ENCODE measurements at regions not wholly inside any gene's neighbourhood (a gene's known extent, or its start where the extent isn't known, plus 50 kb on each side); places are given as distances from the start of the nearest gene placed in this dataset.

DNA sequence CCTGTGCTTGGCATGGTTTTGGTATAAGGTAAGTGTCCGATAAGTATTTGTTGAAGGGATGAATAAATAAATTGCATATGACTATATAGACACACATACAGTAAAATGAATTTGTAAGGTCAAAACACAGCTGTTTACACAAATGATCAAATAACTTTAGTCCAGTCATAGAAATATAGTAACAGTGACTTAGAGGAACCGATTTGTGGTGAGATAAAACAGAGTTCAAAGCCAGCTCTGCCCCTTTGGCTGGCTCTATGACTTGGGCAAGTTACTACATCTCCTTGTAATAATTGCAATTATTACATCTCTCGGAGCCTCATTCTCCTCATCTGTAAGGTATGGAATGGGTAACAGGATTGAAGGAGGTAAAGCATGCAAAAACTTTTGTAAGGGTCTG is 384.0 kb downstream of the PLK2 start:
- Histone ChIP-seq H3K4me1 (ENCODE audit: control insufficient read depth in 5 of 5, insufficient read depth in 5 of 5, low read length in 5 of 5) (peaks cover 0 to 8% (median 0%) of the 10 kb centered on the region in 5 donors), H3K9ac (ENCODE audit: low read length in 5 of 5) (no peak overlapping the region), H3K36me3 (ENCODE audit: control insufficient read depth in 5 of 5, insufficient read depth in 5 of 5, low read length in 5 of 5) (no peaks in the 10 kb centered on the region), H3K9me3 (ENCODE audit: control insufficient read depth in 5 of 5, low read length in 5 of 5) (no peaks in the 10 kb centered on the region), H3K27me3 (ENCODE audit: control insufficient read depth in 5 of 5, insufficient read depth in 4 of 5, low read length in 5 of 5) (no peaks in the 10 kb centered on the region), H3K27ac (ENCODE audit: low read depth, low read length) (no peak overlapping the region), H3K4me3 (ENCODE audit: low read depth in 1 of 5, low read length in 5 of 5) (no peak overlapping the region)

DNA sequence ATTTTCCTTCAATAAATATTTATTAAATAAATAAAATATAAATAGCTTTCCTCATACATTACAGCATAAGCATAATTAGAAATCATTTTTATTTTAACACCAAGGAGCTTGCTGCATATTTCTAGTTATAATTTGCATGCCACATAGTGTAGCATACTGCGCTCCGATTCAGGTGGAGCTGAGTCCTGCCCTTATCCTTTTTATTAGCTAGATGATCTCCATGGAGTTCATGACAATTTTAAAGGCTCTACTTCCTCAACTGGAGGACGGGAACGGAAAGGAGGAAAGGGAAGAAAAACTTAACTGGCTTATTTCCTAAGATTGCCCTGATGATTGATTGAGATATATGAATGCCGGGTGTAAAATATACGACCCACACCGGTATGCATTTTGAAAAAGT is 385.2 kb downstream of the PLK2 start:
- H3K27ac ChIP-seq (ENCODE audit: low read depth, low read length) = no peak overlapping the region
- H3K9ac ChIP-seq (ENCODE audit: low read length in 5 of 5) = no peak overlapping the region
- no peaks in the 10 kb centered on the region for H3K9me3 ChIP-seq (ENCODE audit: control insufficient read depth in 5 of 5, low read length in 5 of 5)
- H3K4me3 ChIP-seq (ENCODE audit: low read depth in 1 of 5, low read length in 5 of 5) = no peak overlapping the region
- no peaks in the 10 kb centered on the region for H3K36me3 ChIP-seq (ENCODE audit: control insufficient read depth in 5 of 5, insufficient read depth in 5 of 5, low read length in 5 of 5)
- H3K27me3 ChIP-seq (ENCODE audit: control insufficient read depth in 5 of 5, insufficient read depth in 4 of 5, low read length in 5 of 5) = no peaks in the 10 kb centered on the region
- H3K4me1 ChIP-seq (ENCODE audit: control insufficient read depth in 5 of 5, insufficient read depth in 5 of 5, low read length in 5 of 5) = peaks cover 0 to 8% (median 0%) of the 10 kb centered on the region in 5 donors

DNA sequence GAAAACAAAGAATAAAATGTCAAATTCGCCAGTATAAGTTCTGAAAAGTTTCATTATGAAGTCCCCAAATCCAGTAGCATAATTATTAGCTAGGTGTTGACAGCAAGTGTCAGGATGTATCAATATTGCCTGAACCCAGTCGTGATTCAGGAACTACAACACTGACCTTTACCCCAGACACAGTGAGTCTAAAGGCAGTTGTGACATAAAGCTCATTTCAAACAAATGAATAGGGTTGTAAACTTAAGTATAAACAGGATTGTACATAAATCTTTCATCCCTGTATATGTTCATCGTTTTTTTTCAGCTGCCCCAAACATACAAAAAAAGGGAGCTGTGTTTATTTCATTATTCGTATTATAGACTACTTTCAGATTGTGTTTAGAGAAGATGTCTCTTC is 385.7 kb downstream of the PLK2 start:
- no peak overlapping the region for H3K9ac ChIP-seq (ENCODE audit: low read length in 5 of 5)
- no peak overlapping the region for H3K27ac ChIP-seq (ENCODE audit: low read depth, low read length)
- no peaks in the 10 kb centered on the region for H3K36me3 ChIP-seq (ENCODE audit: control insufficient read depth in 5 of 5, insufficient read depth in 5 of 5, low read length in 5 of 5)
- no peaks in the 10 kb centered on the region for H3K9me3 ChIP-seq (ENCODE audit: control insufficient read depth in 5 of 5, low read length in 5 of 5)
- no peak overlapping the region for H3K4me3 ChIP-seq (ENCODE audit: low read depth in 1 of 5, low read length in 5 of 5)
- H3K27me3 ChIP-seq (ENCODE audit: control insufficient read depth in 5 of 5, insufficient read depth in 4 of 5, low read length in 5 of 5) = no peaks in the 10 kb centered on the region
- peaks cover 0 to 8% (median 0%) of the 10 kb centered on the region in 5 donors for H3K4me1 ChIP-seq (ENCODE audit: control insufficient read depth in 5 of 5, insufficient read depth in 5 of 5, low read length in 5 of 5)

DNA sequence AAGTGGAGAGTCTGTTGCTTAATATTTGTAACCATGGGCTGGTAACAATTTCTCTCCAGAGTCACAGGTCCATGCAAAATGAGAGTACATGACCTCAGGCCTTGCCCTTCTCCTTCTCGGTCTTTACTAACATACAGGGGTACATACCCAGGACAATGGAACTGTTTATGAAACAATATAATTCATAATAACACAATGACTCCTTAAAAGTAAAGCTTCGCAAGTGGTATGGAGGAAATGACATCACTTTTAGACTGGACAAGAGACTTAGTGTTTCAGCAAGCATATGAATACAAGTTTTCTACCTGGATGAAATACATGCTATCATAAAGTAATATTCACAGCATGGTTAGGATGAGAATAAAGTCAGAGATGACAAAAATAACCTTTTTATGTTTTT is 386.6 kb downstream of the PLK2 start:
- H3K4me3 ChIP-seq (ENCODE audit: low read depth in 1 of 5, low read length in 5 of 5) = no peak overlapping the region
- H3K27me3 ChIP-seq (ENCODE audit: control insufficient read depth in 5 of 5, insufficient read depth in 4 of 5, low read length in 5 of 5) = no peaks in the 10 kb centered on the region
- H3K27ac ChIP-seq (ENCODE audit: low read depth, low read length) = no peak overlapping the region
- no peaks in the 10 kb centered on the region for H3K9me3 ChIP-seq (ENCODE audit: control insufficient read depth in 5 of 5, low read length in 5 of 5)
- no peak overlapping the region for H3K9ac ChIP-seq (ENCODE audit: low read length in 5 of 5)
- H3K36me3 ChIP-seq (ENCODE audit: control insufficient read depth in 5 of 5, insufficient read depth in 5 of 5, low read length in 5 of 5) = no peaks in the 10 kb centered on the region
- H3K4me1 ChIP-seq (ENCODE audit: control insufficient read depth in 5 of 5, insufficient read depth in 5 of 5, low read length in 5 of 5) = peaks cover 0 to 8% (median 0%) of the 10 kb centered on the region in 5 donors

DNA sequence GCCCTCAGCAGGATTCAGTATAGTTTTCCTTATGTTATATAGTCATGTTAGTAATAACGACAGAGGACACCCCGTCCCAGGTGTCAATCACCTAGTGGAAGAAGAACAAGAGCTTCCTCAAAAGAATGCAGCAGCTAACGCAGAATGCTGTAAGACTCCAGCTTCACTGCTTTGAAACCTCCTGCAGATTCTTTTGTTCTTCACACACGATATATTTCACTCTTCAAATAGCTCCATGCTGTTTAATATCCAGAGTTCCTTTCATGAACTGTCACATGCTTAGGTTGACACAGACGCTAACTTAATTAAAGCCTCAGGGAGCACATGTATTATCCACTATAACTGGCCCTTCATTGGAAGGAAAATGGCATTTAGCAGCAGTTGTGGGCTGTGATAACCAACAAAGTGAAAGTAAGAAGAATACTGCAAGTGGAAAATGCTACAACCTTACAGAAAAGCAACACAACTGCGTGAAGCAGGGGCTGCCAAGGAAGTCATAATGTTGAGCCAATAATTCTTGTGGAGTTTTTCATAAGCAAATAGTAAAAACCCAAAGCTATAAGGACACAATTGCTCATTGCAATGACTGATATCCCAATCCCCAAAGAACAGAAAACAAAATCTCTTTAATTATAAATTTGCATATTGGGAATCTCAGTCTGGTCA is 387.5 kb downstream of the PLK2 start:
- Histone ChIP-seq H3K36me3 (ENCODE audit: control insufficient read depth in 5 of 5, insufficient read depth in 5 of 5, low read length in 5 of 5) (no peaks in the 10 kb centered on the region), H3K4me1 (ENCODE audit: control insufficient read depth in 5 of 5, insufficient read depth in 5 of 5, low read length in 5 of 5) (peaks cover 0 to 8% (median 0%) of the 10 kb centered on the region in 5 donors), H3K9me3 (ENCODE audit: control insufficient read depth in 5 of 5, low read length in 5 of 5) (no peaks in the 10 kb centered on the region), H3K9ac (ENCODE audit: low read length in 5 of 5) (no peak overlapping the region), H3K4me3 (ENCODE audit: low read depth in 1 of 5, low read length in 5 of 5) (peak overlapping the region in 1 of 5 donors; percentile 10), H3K27me3 (ENCODE audit: control insufficient read depth in 5 of 5, insufficient read depth in 4 of 5, low read length in 5 of 5) (no peaks in the 10 kb centered on the region), H3K27ac (ENCODE audit: low read depth, low read length) (no peak overlapping the region)

DNA sequence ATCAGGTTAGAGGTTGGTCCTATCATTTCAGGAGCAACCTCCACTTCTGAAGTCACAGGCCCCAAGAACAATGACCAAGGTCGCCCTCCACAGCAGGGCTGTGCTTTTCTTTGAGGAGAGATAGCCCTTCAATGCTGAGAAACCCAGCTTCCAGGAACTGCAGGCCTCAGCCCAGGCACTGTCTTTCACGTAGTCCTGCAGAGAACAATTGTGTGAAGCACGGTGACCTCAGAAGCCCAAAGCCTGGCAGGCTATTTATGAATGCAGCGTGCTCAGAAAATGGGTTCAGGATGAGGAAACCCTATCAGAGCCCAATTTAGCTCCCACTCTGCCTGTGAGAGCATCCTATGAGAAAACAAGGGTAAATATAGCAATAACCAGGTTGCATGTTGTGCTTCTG is 388.3 kb downstream of the PLK2 start:
- Histone ChIP-seq H3K27ac (ENCODE audit: low read depth, low read length) (no peak overlapping the region), H3K9ac (ENCODE audit: low read length in 5 of 5) (no peak overlapping the region), H3K4me3 (ENCODE audit: low read depth in 1 of 5, low read length in 5 of 5) (no peak overlapping the region), H3K4me1 (ENCODE audit: control insufficient read depth in 5 of 5, insufficient read depth in 5 of 5, low read length in 5 of 5) (peaks cover 0 to 8% (median 0%) of the 10 kb centered on the region in 5 donors), H3K27me3 (ENCODE audit: control insufficient read depth in 5 of 5, insufficient read depth in 4 of 5, low read length in 5 of 5) (no peaks in the 10 kb centered on the region), H3K9me3 (ENCODE audit: control insufficient read depth in 5 of 5, low read length in 5 of 5) (no peaks in the 10 kb centered on the region), H3K36me3 (ENCODE audit: control insufficient read depth in 5 of 5, insufficient read depth in 5 of 5, low read length in 5 of 5) (no peaks in the 10 kb centered on the region)

DNA sequence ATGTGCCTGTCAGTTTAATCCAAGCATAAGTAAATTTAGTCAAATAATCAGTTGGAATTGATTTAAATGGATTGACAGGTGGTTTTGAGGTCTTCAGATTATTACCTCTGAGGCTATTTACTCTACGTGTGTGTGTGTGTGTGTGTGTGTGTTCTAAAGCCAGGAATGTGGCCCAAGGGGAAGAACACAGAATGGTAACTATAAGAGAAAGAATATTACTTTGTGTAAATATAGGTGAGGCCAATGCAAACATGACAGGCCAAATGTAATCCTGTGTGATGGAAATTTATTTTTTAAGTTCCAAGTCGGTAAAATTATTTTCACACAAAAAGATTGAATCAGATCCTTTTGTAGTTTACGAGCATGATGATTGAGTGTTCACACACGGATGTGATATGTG is 390.0 kb downstream of the PLK2 start:
- Histone ChIP-seq H3K9ac (ENCODE audit: low read length in 5 of 5) (no peak overlapping the region), H3K27ac (ENCODE audit: low read depth, low read length) (no peak overlapping the region), H3K27me3 (ENCODE audit: control insufficient read depth in 5 of 5, insufficient read depth in 4 of 5, low read length in 5 of 5) (no peaks in the 10 kb centered on the region), H3K9me3 (ENCODE audit: control insufficient read depth in 5 of 5, low read length in 5 of 5) (no peaks in the 10 kb centered on the region), H3K4me1 (ENCODE audit: control insufficient read depth in 5 of 5, insufficient read depth in 5 of 5, low read length in 5 of 5) (peaks cover 0 to 8% (median 0%) of the 10 kb centered on the region in 5 donors), H3K36me3 (ENCODE audit: control insufficient read depth in 5 of 5, insufficient read depth in 5 of 5, low read length in 5 of 5) (no peaks in the 10 kb centered on the region), H3K4me3 (ENCODE audit: low read depth in 1 of 5, low read length in 5 of 5) (no peak overlapping the region)

DNA sequence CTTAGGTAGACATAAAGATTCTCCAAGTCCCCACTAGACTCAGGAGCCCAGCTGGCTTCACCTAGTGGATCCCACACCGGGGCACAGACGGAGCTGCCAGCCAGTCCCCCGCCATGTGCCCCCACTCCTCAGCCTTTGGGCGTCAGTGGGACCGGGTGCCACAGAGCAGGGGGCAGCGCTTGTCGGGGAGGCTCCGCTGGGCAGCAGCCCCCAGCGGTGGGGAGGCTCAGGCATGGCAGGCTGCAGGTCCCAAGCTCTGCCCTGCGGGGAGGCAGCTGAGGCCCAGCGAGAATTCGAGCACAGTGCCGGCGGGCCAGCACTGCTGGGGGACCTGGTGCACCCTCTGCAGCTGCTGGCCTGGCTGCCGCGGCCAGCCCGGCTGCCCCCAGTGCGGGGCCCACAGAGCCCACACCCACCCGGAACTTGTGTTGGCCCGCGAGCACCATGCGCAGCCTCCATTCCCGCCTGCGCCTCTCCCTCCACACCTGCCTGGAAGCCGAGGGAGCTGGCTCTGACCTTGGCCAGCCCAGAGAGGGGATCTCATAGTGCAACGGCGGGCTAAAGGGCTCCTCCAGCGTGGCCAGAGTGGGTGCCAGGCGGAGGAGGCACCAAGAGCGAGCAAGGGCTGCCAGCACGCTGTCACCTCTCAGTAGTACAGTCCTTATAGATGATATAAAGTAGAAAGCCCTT is 390.7 kb downstream of the PLK2 start:
- Histone ChIP-seq H3K27ac (ENCODE audit: low read depth, low read length) (no peak overlapping the region), H3K9ac (ENCODE audit: low read length in 5 of 5) (no peak overlapping the region), H3K9me3 (ENCODE audit: control insufficient read depth in 5 of 5, low read length in 5 of 5) (no peaks in the 10 kb centered on the region), H3K4me1 (ENCODE audit: control insufficient read depth in 5 of 5, insufficient read depth in 5 of 5, low read length in 5 of 5) (peaks cover 0 to 7% (median 0%) of the 10 kb centered on the region in 5 donors), H3K36me3 (ENCODE audit: control insufficient read depth in 5 of 5, insufficient read depth in 5 of 5, low read length in 5 of 5) (no peaks in the 10 kb centered on the region), H3K4me3 (ENCODE audit: low read depth in 1 of 5, low read length in 5 of 5) (no peak overlapping the region), H3K27me3 (ENCODE audit: control insufficient read depth in 5 of 5, insufficient read depth in 4 of 5, low read length in 5 of 5) (no peaks in the 10 kb centered on the region)

DNA sequence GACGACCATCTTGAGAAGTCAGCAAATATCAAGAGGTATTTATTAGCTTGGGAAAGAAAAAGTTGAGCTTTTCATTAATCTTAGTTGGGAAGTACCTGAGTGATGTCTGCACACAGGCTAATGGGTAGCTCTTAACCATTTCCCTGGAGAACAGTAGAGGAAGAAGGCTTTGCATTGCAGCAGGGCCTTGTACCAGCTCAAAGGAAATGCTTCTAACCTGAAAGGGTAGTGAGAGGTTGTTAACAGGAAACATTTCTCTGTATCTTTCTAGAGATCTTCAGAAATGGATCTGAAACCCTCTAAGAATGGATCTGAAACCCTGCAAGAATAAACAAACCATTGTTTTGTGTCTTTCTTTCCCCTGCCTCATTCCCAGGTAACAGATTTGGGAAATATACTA is 393.3 kb downstream of the PLK2 start:
- Histone ChIP-seq H3K9ac (ENCODE audit: low read length in 5 of 5) (no peak overlapping the region), H3K27ac (ENCODE audit: low read depth, low read length) (no peak overlapping the region), H3K9me3 (ENCODE audit: control insufficient read depth in 5 of 5, low read length in 5 of 5) (no peaks in the 10 kb centered on the region), H3K4me3 (ENCODE audit: low read depth in 1 of 5, low read length in 5 of 5) (no peak overlapping the region), H3K27me3 (ENCODE audit: control insufficient read depth in 5 of 5, insufficient read depth in 4 of 5, low read length in 5 of 5) (no peaks in the 10 kb centered on the region), H3K36me3 (ENCODE audit: control insufficient read depth in 5 of 5, insufficient read depth in 5 of 5, low read length in 5 of 5) (no peaks in the 10 kb centered on the region), H3K4me1 (ENCODE audit: control insufficient read depth in 5 of 5, insufficient read depth in 5 of 5, low read length in 5 of 5) (no peaks in the 10 kb centered on the region)

DNA sequence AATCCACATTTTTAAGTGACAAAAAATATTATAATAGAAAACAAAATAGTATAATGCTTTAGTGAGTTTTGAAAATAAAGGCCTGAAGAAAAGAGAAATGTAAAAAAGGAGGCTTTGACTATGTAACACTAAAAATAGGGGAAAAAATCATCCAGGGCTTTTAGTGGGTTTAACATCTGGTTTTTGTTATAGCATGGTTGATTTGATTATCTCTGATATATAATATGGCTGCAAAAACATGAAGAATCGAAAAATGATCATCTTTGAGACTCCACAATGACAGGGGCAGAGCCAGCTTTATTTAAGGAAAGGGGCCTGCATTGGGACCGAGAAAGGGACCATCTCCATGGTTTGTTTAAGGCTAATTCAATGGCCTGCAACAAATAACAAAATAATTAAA is 393.8 kb downstream of the PLK2 start:
- H3K4me1 ChIP-seq (ENCODE audit: control insufficient read depth in 5 of 5, insufficient read depth in 5 of 5, low read length in 5 of 5) = peaks cover 0 to 4% (median 2%) of the 10 kb centered on the region in 5 donors
- no peaks in the 10 kb centered on the region for H3K36me3 ChIP-seq (ENCODE audit: control insufficient read depth in 5 of 5, insufficient read depth in 5 of 5, low read length in 5 of 5)
- H3K4me3 ChIP-seq (ENCODE audit: low read depth in 1 of 5, low read length in 5 of 5) = no peak overlapping the region
- H3K27me3 ChIP-seq (ENCODE audit: control insufficient read depth in 5 of 5, insufficient read depth in 4 of 5, low read length in 5 of 5) = no peaks in the 10 kb centered on the region
- no peak overlapping the region for H3K27ac ChIP-seq (ENCODE audit: low read depth, low read length)
- H3K9me3 ChIP-seq (ENCODE audit: control insufficient read depth in 5 of 5, low read length in 5 of 5) = no peaks in the 10 kb centered on the region
- no peak overlapping the region for H3K9ac ChIP-seq (ENCODE audit: low read length in 5 of 5)
